MM.1S (cell line): ENCODE measurements at regions not wholly inside any gene's neighbourhood (a gene's known extent, or its start where the extent isn't known, plus 50 kb on each side); places are given as distances from the start of the nearest gene placed in this dataset.

Experiments
- DNase-seq: peaks from one replicate; pipeline ENCODE4 v3.0.0-alpha.2; 2015
- H2AFZ ChIP-seq: fragments of 300-600 bp; sonication (generic); 2 replicates; pipeline ENCODE4 v1.6.0; 2016; ENCODE audit warnings: antibody characterized with exemption, low read length
- H3F3A ChIP-seq: fragments of 300-600 bp; sonication (generic); 2 replicates; pipeline ENCODE4 v1.6.1; 2016; ENCODE audit warnings: mild to moderate bottlenecking, antibody characterized with exemption, low read length, moderate library complexity, mixed read lengths; ENCODE audit not compliant: insufficient read depth
- H3K27ac ChIP-seq: fragments of 300-600 bp; sonication (generic); 2 replicates; pipeline ENCODE4 v1.5.1; 2016; ENCODE audit warnings: mild to moderate bottlenecking, low read length
- H3K27me3 ChIP-seq: fragments of 300-600 bp; sonication (generic); replicated peaks from 2 replicates; pipeline ENCODE4 v1.6.0; 2016; ENCODE audit warnings: low read length; ENCODE audit not compliant: insufficient read depth
- H3K36me3 ChIP-seq: fragments of 300-600 bp; sonication (generic); replicated peaks from 2 replicates; pipeline ENCODE4 v1.6.1; 2016; ENCODE audit warnings: mild to moderate bottlenecking, low read length, mixed read lengths; ENCODE audit not compliant: insufficient read depth
- H3K4me1 ChIP-seq: fragments of 300-600 bp; sonication (generic); 2 replicates; pipeline ENCODE4 v1.6.1; 2016; ENCODE audit warnings: low read length, mixed read lengths
- H3K4me2 ChIP-seq: fragments of 300-600 bp; sonication (generic); 2 replicates; pipeline ENCODE4 v1.6.0; 2016; ENCODE audit warnings: low read depth, low read length
- H3K4me3 ChIP-seq: fragments of 300-600 bp; sonication (generic); 2 replicates; pipeline ENCODE4 v1.5.1; 2016; ENCODE audit warnings: low read length, mixed read lengths
- H3K79me2 ChIP-seq: fragments of 300-600 bp; sonication (generic); 2 replicates; pipeline ENCODE4 v1.6.1; 2016; ENCODE audit warnings: mixed run types, low read length, mixed read lengths
- H3K9ac ChIP-seq: fragments of 300-600 bp; sonication (generic); 2 replicates; pipeline ENCODE4 v1.6.1; 2016; ENCODE audit warnings: low read length, mixed read lengths
- H3K9me2 ChIP-seq: fragments of 300-600 bp; sonication (generic); replicated peaks from 2 replicates; pipeline ENCODE4 v1.6.1; 2016; ENCODE audit warnings: mild to moderate bottlenecking, low read length, mixed read lengths; ENCODE audit not compliant: insufficient read depth
- H3K9me3 ChIP-seq: fragments of 300-600 bp; sonication (generic); replicated peaks from 2 replicates; pipeline ENCODE4 v1.6.1; 2016; ENCODE audit warnings: mild to moderate bottlenecking, low read length, mixed read lengths; ENCODE audit not compliant: insufficient read depth
- H4K20me1 ChIP-seq: fragments of 300-600 bp; sonication (generic); 2 replicates; pipeline ENCODE4 v1.6.1; 2016; ENCODE audit warnings: mild to moderate bottlenecking, low read length, moderate library complexity, mixed read lengths; ENCODE audit not compliant: insufficient read depth
- EZH2 ChIP-seq: fragments of 300-600 bp; sonication (generic); optimal IDR thresholded peaks from 2 replicates; pipeline ENCODE3; 2017; ENCODE audit warnings: low read depth, mild to moderate bottlenecking, antibody characterized with exemption, low read length, mixed read lengths
- EZH2phosphoT487 ChIP-seq: fragments of 300-600 bp; sonication (generic); IDR thresholded peaks from 2 replicates; pipeline ENCODE4 v1.6.1; 2018; ENCODE audit warnings: antibody characterized with exemption, low read length
- TF ChIP-seq, protein P1 (sequence below): fragments of 300-600 bp; sonication (generic); IDR thresholded peaks from 2 replicates; pipeline ENCODE4 v1.5.1; 2016; ENCODE audit warnings: antibody characterized with exemption, low read length, mixed read lengths

DNA sequence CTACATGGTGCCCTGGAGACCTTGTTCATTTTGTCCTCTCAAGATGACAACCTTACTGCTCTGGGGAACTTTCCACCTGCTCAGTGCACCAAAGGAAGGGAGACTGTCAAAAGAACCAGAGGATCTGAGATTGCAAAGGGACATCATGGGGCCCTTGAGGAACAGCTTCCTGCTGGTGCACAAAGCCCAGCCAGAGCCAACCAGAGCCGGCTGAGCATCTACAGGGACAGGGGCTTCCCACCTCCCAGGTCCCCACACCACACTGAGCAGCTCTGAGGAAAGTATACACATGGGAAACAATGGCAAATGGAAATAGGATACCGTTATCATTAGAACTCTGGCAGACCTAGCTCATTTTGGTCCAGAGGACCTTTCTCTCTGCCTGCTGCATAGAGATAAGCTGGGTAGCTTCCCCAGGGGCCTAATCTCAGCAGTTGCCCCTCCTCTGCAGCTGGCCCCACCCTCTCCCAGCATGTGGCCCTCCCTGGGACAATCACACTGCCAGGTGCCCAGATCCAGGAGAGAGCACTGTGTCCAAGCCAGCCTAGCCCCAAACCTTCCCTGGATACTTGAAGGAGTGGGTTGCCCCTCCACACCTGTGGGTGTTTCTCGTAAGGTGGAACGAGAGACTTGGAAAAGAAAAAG lies 123.4 kb upstream of the PRR20G start:
- H3K4me3 ChIP-seq, result no peak overlapping the region
- no peak overlapping the region for H2AFZ ChIP-seq
- TF ChIP-seq, protein P1, sequence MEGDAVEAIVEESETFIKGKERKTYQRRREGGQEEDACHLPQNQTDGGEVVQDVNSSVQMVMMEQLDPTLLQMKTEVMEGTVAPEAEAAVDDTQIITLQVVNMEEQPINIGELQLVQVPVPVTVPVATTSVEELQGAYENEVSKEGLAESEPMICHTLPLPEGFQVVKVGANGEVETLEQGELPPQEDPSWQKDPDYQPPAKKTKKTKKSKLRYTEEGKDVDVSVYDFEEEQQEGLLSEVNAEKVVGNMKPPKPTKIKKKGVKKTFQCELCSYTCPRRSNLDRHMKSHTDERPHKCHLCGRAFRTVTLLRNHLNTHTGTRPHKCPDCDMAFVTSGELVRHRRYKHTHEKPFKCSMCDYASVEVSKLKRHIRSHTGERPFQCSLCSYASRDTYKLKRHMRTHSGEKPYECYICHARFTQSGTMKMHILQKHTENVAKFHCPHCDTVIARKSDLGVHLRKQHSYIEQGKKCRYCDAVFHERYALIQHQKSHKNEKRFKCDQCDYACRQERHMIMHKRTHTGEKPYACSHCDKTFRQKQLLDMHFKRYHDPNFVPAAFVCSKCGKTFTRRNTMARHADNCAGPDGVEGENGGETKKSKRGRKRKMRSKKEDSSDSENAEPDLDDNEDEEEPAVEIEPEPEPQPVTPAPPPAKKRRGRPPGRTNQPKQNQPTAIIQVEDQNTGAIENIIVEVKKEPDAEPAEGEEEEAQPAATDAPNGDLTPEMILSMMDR, result no peak
- no peak for TF ChIP-seq EZH2phosphoT487
- TF ChIP-seq EZH2, result no peak
- H3K9ac ChIP-seq, result no peak overlapping the region
- H3K27ac ChIP-seq, result no peak overlapping the region
- H3K79me2 ChIP-seq, result no peaks in the 10 kb centered on the region
- no peaks in the 10 kb centered on the region for H3F3A ChIP-seq
- DNase-seq, result no peak
- H3K4me1 ChIP-seq, result no peaks in the 10 kb centered on the region
- H4K20me1 ChIP-seq, result no peaks in the 10 kb centered on the region
- no peaks in the 10 kb centered on the region; the same call in 1 of the 2 replicates for H3K27me3 ChIP-seq
- no peaks in the 10 kb centered on the region for H3K36me3 ChIP-seq
- no peaks in the 10 kb centered on the region for H3K9me2 ChIP-seq
- no peak overlapping the region for H3K4me2 ChIP-seq
- H3K9me3 ChIP-seq, result no peaks in the 10 kb centered on the region

DNA sequence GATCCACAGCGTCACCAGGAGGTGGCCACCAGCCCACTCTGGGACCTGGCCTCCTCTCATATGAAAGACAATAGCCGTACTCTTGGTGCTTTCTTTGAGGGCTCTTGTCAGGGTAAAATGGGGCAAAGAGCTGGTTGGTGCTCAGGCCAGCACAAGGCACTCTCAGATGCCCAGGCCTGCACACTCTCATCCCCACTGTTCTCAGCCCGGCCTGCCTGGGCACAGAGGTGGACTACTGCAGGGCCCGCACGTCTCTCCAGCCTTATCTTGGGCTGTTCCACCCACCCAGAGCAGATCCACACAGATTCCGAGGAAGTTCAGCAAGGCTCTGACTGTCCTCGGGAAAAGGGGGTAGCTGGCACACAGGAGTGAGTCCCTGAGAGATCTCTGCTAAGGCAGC lies 122.8 kb upstream of the PRR20G start:
- no peaks in the 10 kb centered on the region for H3K4me1 ChIP-seq
- H3K27ac ChIP-seq, result no peak overlapping the region
- H3K79me2 ChIP-seq, result no peaks in the 10 kb centered on the region
- H3F3A ChIP-seq, result no peaks in the 10 kb centered on the region
- no peak overlapping the region for H2AFZ ChIP-seq
- H3K9ac ChIP-seq, result no peak overlapping the region
- DNase-seq, result no peak
- no peaks in the 10 kb centered on the region for H3K27me3 ChIP-seq
- H4K20me1 ChIP-seq, result no peaks in the 10 kb centered on the region
- H3K36me3 ChIP-seq, result no peaks in the 10 kb centered on the region
- TF ChIP-seq, protein P1, result no peak
- TF ChIP-seq EZH2 (no peak), EZH2phosphoT487 (no peak)
- no peak overlapping the region for H3K4me3 ChIP-seq
- no peak overlapping the region for H3K4me2 ChIP-seq
- no peaks in the 10 kb centered on the region for H3K9me2 ChIP-seq
- no peaks in the 10 kb centered on the region for H3K9me3 ChIP-seq

DNA sequence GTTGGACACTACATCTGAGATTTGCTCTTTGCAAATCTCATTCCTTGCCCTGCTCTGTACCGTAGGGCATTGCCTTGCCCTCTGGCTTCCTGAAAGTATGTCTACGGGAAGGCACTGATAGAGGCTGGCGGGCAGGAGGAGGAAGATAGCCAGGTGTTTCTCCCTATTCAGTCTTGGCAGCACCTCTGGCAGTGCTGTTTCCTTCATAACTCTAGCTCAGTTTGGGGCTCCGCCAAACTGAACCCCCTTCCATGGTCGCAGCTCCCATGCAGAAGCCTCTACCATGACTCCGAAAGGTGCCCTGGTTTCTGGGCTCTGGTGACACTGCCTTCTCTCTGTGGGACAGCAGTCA lies 122.3 kb upstream of the PRR20G start:
- Histone ChIP-seq H3K27me3 (no peaks in the 10 kb centered on the region), H3K27ac (no peak overlapping the region), H4K20me1 (no peaks in the 10 kb centered on the region), H3K4me1 (no peaks in the 10 kb centered on the region), H2AFZ (no peak overlapping the region), H3K9me2 (no peaks in the 10 kb centered on the region), H3K9me3 (no peaks in the 10 kb centered on the region), H3K4me3 (no peak overlapping the region), H3F3A (no peaks in the 10 kb centered on the region), H3K4me2 (no peak overlapping the region), H3K9ac (no peak overlapping the region), H3K79me2 (no peaks in the 10 kb centered on the region), H3K36me3 (no peaks in the 10 kb centered on the region)
- no peak for DNase-seq
- TF ChIP-seq, protein P1, result no peak
- TF ChIP-seq EZH2 (no peak), EZH2phosphoT487 (no peak)
